ENCODE measurements at regions not wholly inside any gene's neighbourhood (a gene's known extent, or its start where the extent isn't known, plus 50 kb on each side); places are given as distances from the start of the nearest gene placed in this dataset.

GRCh38 chr5:36786448-36787012, 90.0 kb upstream of the NIPBL start:
- TF ChIP-seq EZH2 (IDR thresholded peaks at IDR 0.05; ENCODE audit: borderline replicate concordance, low read depth, low read length, severe bottlenecking) = no peak
- TF ChIP-seq, protein P1, sequence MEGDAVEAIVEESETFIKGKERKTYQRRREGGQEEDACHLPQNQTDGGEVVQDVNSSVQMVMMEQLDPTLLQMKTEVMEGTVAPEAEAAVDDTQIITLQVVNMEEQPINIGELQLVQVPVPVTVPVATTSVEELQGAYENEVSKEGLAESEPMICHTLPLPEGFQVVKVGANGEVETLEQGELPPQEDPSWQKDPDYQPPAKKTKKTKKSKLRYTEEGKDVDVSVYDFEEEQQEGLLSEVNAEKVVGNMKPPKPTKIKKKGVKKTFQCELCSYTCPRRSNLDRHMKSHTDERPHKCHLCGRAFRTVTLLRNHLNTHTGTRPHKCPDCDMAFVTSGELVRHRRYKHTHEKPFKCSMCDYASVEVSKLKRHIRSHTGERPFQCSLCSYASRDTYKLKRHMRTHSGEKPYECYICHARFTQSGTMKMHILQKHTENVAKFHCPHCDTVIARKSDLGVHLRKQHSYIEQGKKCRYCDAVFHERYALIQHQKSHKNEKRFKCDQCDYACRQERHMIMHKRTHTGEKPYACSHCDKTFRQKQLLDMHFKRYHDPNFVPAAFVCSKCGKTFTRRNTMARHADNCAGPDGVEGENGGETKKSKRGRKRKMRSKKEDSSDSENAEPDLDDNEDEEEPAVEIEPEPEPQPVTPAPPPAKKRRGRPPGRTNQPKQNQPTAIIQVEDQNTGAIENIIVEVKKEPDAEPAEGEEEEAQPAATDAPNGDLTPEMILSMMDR (IDR thresholded peaks at IDR 0.05; ENCODE audit: borderline replicate concordance, extremely low read depth, low read length, poor library complexity, severe bottlenecking) = no peak
- DNase-seq (no peak), ATAC-seq (ENCODE audit: insufficient read depth, low read depth) (no peak)
- no peak overlapping the region for H3K27ac ChIP-seq (ENCODE audit: low read length)
- H3K4me3 ChIP-seq (ENCODE audit: low read depth in 1 of 2, low read length in 2 of 2) = no peak overlapping the region
- H3K27me3 ChIP-seq (ENCODE audit: insufficient read depth, low read length, poor library complexity) = peaks cover 10% of the 10 kb centered on the region
- H3K4me1 ChIP-seq (ENCODE audit: insufficient read depth, low read length) = no peaks in the 10 kb centered on the region
- H4K20me1 ChIP-seq (ENCODE audit: insufficient read depth, low read length) = no peaks in the 10 kb centered on the region
- H3K4me2 ChIP-seq (ENCODE audit: insufficient read depth, low read length) = no peak overlapping the region
- no peaks in the 10 kb centered on the region for H3K9me3 ChIP-seq (ENCODE audit: insufficient read depth, low read length, severe bottlenecking)
- no peak overlapping the region for H3K9ac ChIP-seq (ENCODE audit: low read depth, low read length)
- H2AFZ ChIP-seq (ENCODE audit: low read depth, low read length) = no peak overlapping the region
- no peaks in the 10 kb centered on the region for H3K79me2 ChIP-seq (ENCODE audit: insufficient read depth, low read length)
- H3K36me3 ChIP-seq (ENCODE audit: insufficient read depth, low read length) = no peaks in the 10 kb centered on the region

DNA sequence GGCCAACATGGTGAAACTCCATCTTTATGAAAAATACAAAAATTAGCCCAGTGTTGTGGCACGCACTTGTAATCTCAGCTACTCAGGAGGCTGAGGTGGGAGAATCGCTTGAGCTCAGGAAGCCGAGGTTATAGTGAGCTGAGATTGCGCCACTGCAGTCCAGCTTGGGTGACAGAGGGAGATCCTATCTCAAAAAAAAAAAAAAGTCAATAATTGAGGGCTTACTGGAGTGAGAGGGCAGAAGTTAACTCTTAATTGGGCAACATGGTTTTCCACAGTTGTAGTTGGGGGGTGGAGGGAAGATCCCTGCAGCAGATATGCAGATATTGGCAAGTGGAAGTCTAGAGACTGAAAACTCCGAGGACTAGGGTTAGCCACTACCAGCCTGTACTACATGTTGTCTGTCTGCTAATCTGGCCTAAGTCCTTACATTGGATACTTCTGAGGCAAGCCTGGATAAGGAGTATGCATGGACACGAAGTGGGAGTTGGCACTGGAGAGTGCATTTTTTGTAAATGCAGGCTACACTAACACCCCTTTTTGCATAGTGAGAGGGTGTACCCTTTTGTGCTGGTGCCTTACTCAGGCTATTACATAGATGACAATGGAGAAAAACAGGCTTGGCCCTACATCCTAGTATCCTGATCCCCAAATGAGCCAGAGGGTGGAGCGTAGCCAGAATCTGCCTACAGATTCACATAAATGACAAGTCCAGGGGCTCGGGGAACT, 89.0 kb upstream of the NIPBL start:
- no peak for ATAC-seq (ENCODE audit: insufficient read depth, low read depth)
- H3K4me2 ChIP-seq (ENCODE audit: insufficient read depth, low read length) = no peak overlapping the region
- H3K4me3 ChIP-seq (ENCODE audit: low read depth in 1 of 2, low read length in 2 of 2) = no peak overlapping the region
- TF ChIP-seq, protein P1 (IDR thresholded peaks at IDR 0.05; ENCODE audit: borderline replicate concordance, extremely low read depth, low read length, poor library complexity, severe bottlenecking) = no peak
- TF ChIP-seq EZH2 (IDR thresholded peaks at IDR 0.05; ENCODE audit: borderline replicate concordance, low read depth, low read length, severe bottlenecking) = no peak
- no peak overlapping the region for H3K27ac ChIP-seq (ENCODE audit: low read length)
- H3K36me3 ChIP-seq (ENCODE audit: insufficient read depth, low read length) = no peaks in the 10 kb centered on the region
- H4K20me1 ChIP-seq (ENCODE audit: insufficient read depth, low read length) = no peaks in the 10 kb centered on the region
- H3K4me1 ChIP-seq (ENCODE audit: insufficient read depth, low read length) = no peaks in the 10 kb centered on the region
- no peak overlapping the region for H2AFZ ChIP-seq (ENCODE audit: low read depth, low read length)
- H3K9ac ChIP-seq (ENCODE audit: low read depth, low read length) = no peak overlapping the region
- peaks cover 10% of the 10 kb centered on the region for H3K27me3 ChIP-seq (ENCODE audit: insufficient read depth, low read length, poor library complexity)
- no peaks in the 10 kb centered on the region for H3K79me2 ChIP-seq (ENCODE audit: insufficient read depth, low read length)
- DNase-seq = no peak
- no peaks in the 10 kb centered on the region for H3K9me3 ChIP-seq (ENCODE audit: insufficient read depth, low read length, severe bottlenecking)

- H3K79me2 ChIP-seq (ENCODE audit: insufficient read depth, low read length) = no peaks in the 10 kb centered on the region
- no peaks in the 10 kb centered on the region for H3K9me3 ChIP-seq (ENCODE audit: insufficient read depth, low read length, severe bottlenecking)
- TF ChIP-seq EZH2 (IDR thresholded peaks at IDR 0.05; ENCODE audit: borderline replicate concordance, low read depth, low read length, severe bottlenecking) = no peak
- TF ChIP-seq, protein P1 (IDR thresholded peaks at IDR 0.05; ENCODE audit: borderline replicate concordance, extremely low read depth, low read length, poor library complexity, severe bottlenecking) = no peak
- H3K27ac ChIP-seq (ENCODE audit: low read length) = no peak overlapping the region
- DNase-seq (no peak), ATAC-seq (ENCODE audit: insufficient read depth, low read depth) (no peak)
- no peaks in the 10 kb centered on the region for H4K20me1 ChIP-seq (ENCODE audit: insufficient read depth, low read length)
- peaks cover 9% of the 10 kb centered on the region for H3K27me3 ChIP-seq (ENCODE audit: insufficient read depth, low read length, poor library complexity)
- no peaks in the 10 kb centered on the region for H3K4me1 ChIP-seq (ENCODE audit: insufficient read depth, low read length)
- no peaks in the 10 kb centered on the region for H3K36me3 ChIP-seq (ENCODE audit: insufficient read depth, low read length)
- no peak overlapping the region for H3K4me2 ChIP-seq (ENCODE audit: insufficient read depth, low read length)
- no peak overlapping the region for H2AFZ ChIP-seq (ENCODE audit: low read depth, low read length)
- no peak overlapping the region for H3K4me3 ChIP-seq (ENCODE audit: low read depth in 1 of 2, low read length in 2 of 2)
- no peak overlapping the region for H3K9ac ChIP-seq (ENCODE audit: low read depth, low read length)
Measured at GRCh38 chr5:36790847-36791246, 85.7 kb upstream of the NIPBL start.
